K562 (cell line): ENCODE measurements at regions not wholly inside any gene's neighbourhood (a gene's known extent, or its start where the extent isn't known, plus 50 kb on each side); places are given as distances from the start of the nearest gene placed in this dataset.

Experiments
- ATAC-seq: fragments of 200-7000 bp; cut with Tn5 transposase; 3 replicates; pipeline ENCODE4 v1.9.1; 2020; ENCODE audit warnings: moderate library complexity
- BruUV-seq: library from RNA; stranded (reverse); fragments of 400-500 nt; replicated peaks from 2 replicates; lab custom pipeline; 2021; lab: Mats Ljungman, UMichigan
- CTCF ChIA-PET: fragments of 300-600 bp; formaldehyde crosslinking; extraction: SDS; loops from one replicate; lab custom pipeline; 2021; ENCODE audit warnings: low intra/inter-chr PET ratio; lab: Yijun Ruan, JAX
- POLR2A ChIA-PET: fragments of 300-600, 350-650 bp; sonication (Branson Sonifier 250); formaldehyde crosslinking; extraction: SDS; loops from one replicate; lab custom pipeline; 2021; ENCODE audit warnings: antibody characterized with exemption, inconsistent platforms; lab: Yijun Ruan, JAX
- DNase-seq, 4 experiments: peaks; one replicate each; pipeline versions ENCODE4 v3.0.0 to v3.0.0-alpha.2; 2011 to 2018; ENCODE audit warnings: low spot score in 3 of 4, mixed read lengths in 3 of 4; ENCODE audit errors: extremely low read depth in 1 of 4
- FAIRE-seq: peaks from 2 replicates; lab custom pipeline; 2011; peaks lifted over from hg19 to GRCh38; lab: Jason Lieb, UNC
- H2AFZ ChIP-seq: 2 replicates; pipeline ENCODE4 v1.6.0; 2011; ENCODE audit warnings: low read depth, low read length, control low read depth, inconsistent platforms
- H3K27ac ChIP-seq: fragments of 200-600 bp; 3 replicates; pipeline ENCODE4 v1.8.0; 2011; ENCODE audit warnings: low read depth, mild to moderate bottlenecking, control low read depth, inconsistent platforms, low read length, moderate library complexity, mixed read lengths; ENCODE audit errors: extremely low read depth
- H3K27me3 ChIP-seq, 2 experiments: fragments of 300-600 bp in 1 of 2; 2 replicates in 1 of 2; 3 replicates in 1 of 2; pipeline versions ENCODE4 v1.6.0 to v1.8.0; 2011; ENCODE audit warnings: inconsistent platforms in 2 of 2, low read length in 2 of 2, mild to moderate bottlenecking in 1 of 2, mixed read lengths in 1 of 2, moderate library complexity in 1 of 2; ENCODE audit not compliant: control insufficient read depth in 2 of 2, insufficient read depth in 2 of 2
- H3K36me3 ChIP-seq: fragments of 300-600 bp; 3 replicates; pipeline ENCODE4 v1.8.0; 2011; ENCODE audit warnings: mild to moderate bottlenecking, low read length, inconsistent platforms; ENCODE audit not compliant: control insufficient read depth, insufficient read depth
- H3K4me1 ChIP-seq, 2 experiments: fragments of 200-600 bp in 1 of 2; replicated peaks in 1 of 2; 2 replicates in 1 of 2; 3 replicates in 1 of 2; pipeline versions ENCODE4 v1.5.1 to v1.8.0; 2011; ENCODE audit warnings: inconsistent platforms in 2 of 2, low read length in 2 of 2, mild to moderate bottlenecking in 1 of 2, mixed read lengths in 1 of 2, moderate library complexity in 1 of 2; ENCODE audit not compliant: control insufficient read depth in 2 of 2, insufficient read depth in 2 of 2
- H3K4me2 ChIP-seq: 2 replicates; pipeline ENCODE4 v1.6.1; 2011; ENCODE audit warnings: low read length, control low read depth, inconsistent platforms, mixed read lengths; ENCODE audit not compliant: insufficient read depth
- H3K4me3 ChIP-seq: fragments of 200-600 bp; sonication (generic), shearing (Covaris generic); 2 replicates; pipeline ENCODE4 v1.5.1; 2016; ENCODE audit warnings: control low read depth, inconsistent platforms
- H3K79me2 ChIP-seq: fragments of 200-600 bp; 3 replicates; pipeline ENCODE4 v1.8.0; 2011; ENCODE audit warnings: low read length, inconsistent platforms; ENCODE audit not compliant: control insufficient read depth, insufficient read depth
- H3K9ac ChIP-seq, 2 experiments: 2 replicates each; pipeline versions ENCODE4 v1.6.0 to v1.6.1; 2011; ENCODE audit warnings: low read depth in 2 of 2, low read length in 2 of 2, control low read depth in 1 of 2, inconsistent platforms in 1 of 2, mild to moderate bottlenecking in 1 of 2, mixed read lengths in 1 of 2; ENCODE audit not compliant: insufficient read depth in 1 of 2
- H3K9me1 ChIP-seq: one replicate; pipeline ENCODE4 v1.6.0; 2011; ENCODE audit warnings: inconsistent platforms, mild to moderate bottlenecking, low read length, moderate library complexity; ENCODE audit not compliant: control insufficient read depth, insufficient read depth
- H3K9me3 ChIP-seq: replicated peaks from 2 replicates; pipeline ENCODE4 v1.5.1; 2011; ENCODE audit warnings: low read depth, low read length, inconsistent platforms; ENCODE audit not compliant: control insufficient read depth, insufficient read depth
- H4K20me1 ChIP-seq: replicated peaks from 2 replicates; pipeline ENCODE4 v1.6.1; 2011; ENCODE audit warnings: low read length, inconsistent platforms, mixed read lengths; ENCODE audit not compliant: control insufficient read depth, insufficient read depth
- CBFA2T2 ChIP-seq: fragments of 450-650 bp; conservative IDR thresholded peaks from 2 replicates; pipeline ENCODE4 v1.6.1; 2017; ENCODE audit warnings: mild to moderate bottlenecking
- GTF2B ChIP-seq: IDR thresholded peaks from 2 replicates; pipeline ENCODE4 v1.6.1; 2011; ENCODE audit not compliant: insufficient read length; ENCODE audit errors: extremely low read depth
- HIVEP1 ChIP-seq: fragments of 250-450 bp; sonication (Bioruptor Pico); IDR thresholded peaks from 2 replicates; pipeline ENCODE4 v1.4.0; 2020; ENCODE audit warnings: mild to moderate bottlenecking
- LEF1 ChIP-seq: fragments of 450-650 bp; IDR thresholded peaks from 2 replicates; pipeline ENCODE4 v1.6.1; 2016; ENCODE audit warnings: mild to moderate bottlenecking
- NR2F6 ChIP-seq: fragments of 450-650 bp; formaldehyde crosslinking; IDR thresholded peaks from 2 replicates; pipeline ENCODE4 v1.4.0; 2020; ENCODE audit warnings: mild to moderate bottlenecking
- NR4A1 ChIP-seq, 2 experiments: fragments of 250-450 bp in 1 of 2; fragments of 450-650 bp in 1 of 2; sonication (Bioruptor Pico) in 1 of 2; IDR thresholded peaks; 2 replicates each; pipeline versions ENCODE4 v1.4.0 to v1.6.1; 2016 to 2020; ENCODE audit warnings: mild to moderate bottlenecking in 2 of 2, missing compliant biosample characterization in 1 of 2, missing genetic modification characterization in 1 of 2, moderate library complexity in 1 of 2
- RBBP5 ChIP-seq: fragments of 200-600 bp; sonication (generic); IDR thresholded peaks from 2 replicates; pipeline ENCODE4 v1.6.1; 2012; ENCODE audit warnings: borderline replicate concordance, mild to moderate bottlenecking, low read length, control low read depth, inconsistent platforms; ENCODE audit not compliant: insufficient read depth, poor library complexity, severe bottlenecking
- SMAD2 ChIP-seq: fragments of 150-350 bp; IDR thresholded peaks from 2 replicates; pipeline ENCODE4 v1.6.1; 2014; ENCODE audit warnings: low read depth, mild to moderate bottlenecking, low read length
- TRIM24 ChIP-seq, 2 experiments: fragments of 450-650 bp; IDR thresholded peaks; 2 replicates each; pipeline ENCODE4 v1.6.1; 2016
- ZBTB1 ChIP-seq: sonication (generic); formaldehyde crosslinking; IDR thresholded peaks from 2 replicates; pipeline ENCODE4 v1.8.1; 2023; ENCODE audit warnings: missing genetic modification reagents, low read depth, mild to moderate bottlenecking, borderline replicate concordance
- ZNF143 ChIP-seq: sonication (generic); formaldehyde crosslinking; IDR thresholded peaks from 2 replicates; pipeline ENCODE4 v1.9.0; 2022; ENCODE audit warnings: mild to moderate bottlenecking, missing genetic modification reagents
- ZNF212 ChIP-seq: fragments of 450-650 bp; formaldehyde crosslinking; IDR thresholded peaks from 2 replicates; pipeline ENCODE4 v1.4.0; 2020; ENCODE audit warnings: mild to moderate bottlenecking
- ZNF347 ChIP-seq: fragments of 450-650 bp; formaldehyde crosslinking; IDR thresholded peaks from 2 replicates; pipeline ENCODE4 v1.4.0; 2020; ENCODE audit warnings: low read depth, mild to moderate bottlenecking, moderate library complexity
- WGBS: fragments of 100-300 bp; shearing (Covaris generic); methylation state at CpG from one replicate; pipeline ENCODE4 v1.1.6; 2016; ENCODE audit warnings: low coverage, mixed read lengths; ENCODE audit not compliant: insufficient coverage; ENCODE audit errors: missing lambda C conversion rate; 5-methylcytosine and 5-hydroxymethylcytosine counted together
- in situ Hi-C: fragments of 300-500 bp; cut with MboI; formaldehyde crosslinking; loops from 4 replicates; pipeline ENCODE4 v1.15.0; 2018; ENCODE audit warnings: inconsistent platforms, mixed read lengths
- intact Hi-C: fragments of 100-400 bp; cut with micrococcal nuclease; formaldehyde crosslinking; loops from 2 replicates; pipeline ENCODE4 v1.14.2; 2022
- TF ChIP-seq, protein P1 (sequence below): sonication (generic); formaldehyde crosslinking; IDR thresholded peaks from 2 replicates; pipeline ENCODE4 v1.9.0; 2022; ENCODE audit warnings: mild to moderate bottlenecking, missing genetic modification reagents
- TF ChIP-seq, protein P2 (sequence below): sonication (generic); formaldehyde crosslinking; IDR thresholded peaks from 2 replicates; pipeline ENCODE4 v1.8.0; 2022; ENCODE audit warnings: mild to moderate bottlenecking, missing genetic modification reagents, borderline replicate concordance

GRCh38 chr4:162715401-162715800 lies 451.3 kb downstream of the NAF1 start:
- in situ Hi-C loops: no loop called here
- Histone ChIP-seq H3K4me2 (no peak overlapping the region), H3K27ac (no peak overlapping the region), H3K9me3 (no peaks in the 10 kb centered on the region), H2AFZ (no peak overlapping the region), H3K9me1 (no peaks in the 10 kb centered on the region), H3K4me1 (no peaks in the 10 kb centered on the region), H3K79me2 (no peaks in the 10 kb centered on the region), H4K20me1 (no peaks in the 10 kb centered on the region), H3K4me3 (no peak overlapping the region), H3K9ac (no peak overlapping the region), H3K27me3 (no peaks in the 10 kb centered on the region), H3K36me3 (no peaks in the 10 kb centered on the region)
- WGBS: 0% methylated on average over 3 of the region's 3 CpGs
- no peak for TF ChIP-seq NR4A1 (CRISPR knock-in tag; IDR thresholded peaks at IDR 0.05)
- no peak for TF ChIP-seq NR4A1 (tag; IDR thresholded peaks at IDR 0.05)
- TF ChIP-seq ZBTB1 (CRISPR knock-in tag): no peak
- TF ChIP-seq ZNF212: no peak
- TF ChIP-seq, protein P1, sequence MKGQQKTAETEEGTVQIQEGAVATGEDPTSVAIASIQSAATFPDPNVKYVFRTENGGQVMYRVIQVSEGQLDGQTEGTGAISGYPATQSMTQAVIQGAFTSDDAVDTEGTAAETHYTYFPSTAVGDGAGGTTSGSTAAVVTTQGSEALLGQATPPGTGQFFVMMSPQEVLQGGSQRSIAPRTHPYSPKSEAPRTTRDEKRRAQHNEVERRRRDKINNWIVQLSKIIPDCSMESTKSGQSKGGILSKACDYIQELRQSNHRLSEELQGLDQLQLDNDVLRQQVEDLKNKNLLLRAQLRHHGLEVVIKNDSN (CRISPR knock-in tag): no peak
- TF ChIP-seq RBBP5: no peak
- no peak for TF ChIP-seq CBFA2T2
- no peak for TF ChIP-seq ZNF143 (CRISPR knock-in tag)
- no peak for TF ChIP-seq GTF2B
- TF ChIP-seq NR2F6 (CRISPR knock-in tag): no peak
- TF ChIP-seq HIVEP1 (CRISPR knock-in tag): no peak
- no peak for TF ChIP-seq SMAD2
- TF ChIP-seq LEF1: no peak
- TF ChIP-seq, protein P2, sequence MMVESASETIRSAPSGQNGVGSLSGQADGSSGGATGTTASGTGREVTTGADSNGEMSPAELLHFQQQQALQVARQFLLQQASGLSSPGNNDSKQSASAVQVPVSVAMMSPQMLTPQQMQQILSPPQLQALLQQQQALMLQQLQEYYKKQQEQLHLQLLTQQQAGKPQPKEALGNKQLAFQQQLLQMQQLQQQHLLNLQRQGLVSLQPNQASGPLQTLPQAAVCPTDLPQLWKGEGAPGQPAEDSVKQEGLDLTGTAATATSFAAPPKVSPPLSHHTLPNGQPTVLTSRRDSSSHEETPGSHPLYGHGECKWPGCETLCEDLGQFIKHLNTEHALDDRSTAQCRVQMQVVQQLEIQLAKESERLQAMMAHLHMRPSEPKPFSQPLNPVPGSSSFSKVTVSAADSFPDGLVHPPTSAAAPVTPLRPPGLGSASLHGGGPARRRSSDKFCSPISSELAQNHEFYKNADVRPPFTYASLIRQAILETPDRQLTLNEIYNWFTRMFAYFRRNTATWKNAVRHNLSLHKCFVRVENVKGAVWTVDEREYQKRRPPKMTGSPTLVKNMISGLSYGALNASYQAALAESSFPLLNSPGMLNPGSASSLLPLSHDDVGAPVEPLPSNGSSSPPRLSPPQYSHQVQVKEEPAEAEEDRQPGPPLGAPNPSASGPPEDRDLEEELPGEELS (CRISPR knock-in tag): no peak
- TF ChIP-seq TRIM24 (IDR thresholded peaks at IDR 0.05): no peak
- no peak for TF ChIP-seq ZNF347 (CRISPR knock-in tag)
- no TSS peak for BruUV-seq
- ChIA-PET POLR2A (no interaction called here), CTCF (no interaction called here)
- ATAC-seq: no peak
- intact Hi-C loops: no loop called here
- FAIRE-seq: no peak
- no peak for DNase-seq
